ENCODE measurements at regions not wholly inside any gene's neighbourhood (a gene's known extent, or its start where the extent isn't known, plus 50 kb on each side); places are given as distances from the start of the nearest gene placed in this dataset.

DNA sequence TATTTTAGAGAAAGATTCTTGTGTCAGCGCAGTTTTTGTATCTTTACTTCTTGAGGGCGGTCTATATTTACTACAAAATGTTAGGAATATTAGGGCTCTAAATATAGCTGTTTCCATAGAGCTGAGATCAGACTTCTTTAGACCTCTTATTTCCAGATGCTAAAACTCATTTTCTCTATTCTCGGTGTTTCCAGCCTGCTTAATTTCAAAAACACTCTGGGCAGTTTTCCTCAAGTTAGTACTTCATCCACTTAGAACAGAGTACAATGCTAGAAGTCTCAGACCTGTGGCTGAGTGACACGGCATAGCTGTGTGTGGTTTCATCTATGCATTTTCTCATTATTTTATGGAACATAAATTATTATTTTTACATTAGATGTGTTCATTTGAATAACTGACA is 346.6 kb downstream of the PABPC4L start:
- no peak for DNase-seq (ENCODE audit: extremely low read depth, low read depth)
- TF ChIP-seq, protein P1, sequence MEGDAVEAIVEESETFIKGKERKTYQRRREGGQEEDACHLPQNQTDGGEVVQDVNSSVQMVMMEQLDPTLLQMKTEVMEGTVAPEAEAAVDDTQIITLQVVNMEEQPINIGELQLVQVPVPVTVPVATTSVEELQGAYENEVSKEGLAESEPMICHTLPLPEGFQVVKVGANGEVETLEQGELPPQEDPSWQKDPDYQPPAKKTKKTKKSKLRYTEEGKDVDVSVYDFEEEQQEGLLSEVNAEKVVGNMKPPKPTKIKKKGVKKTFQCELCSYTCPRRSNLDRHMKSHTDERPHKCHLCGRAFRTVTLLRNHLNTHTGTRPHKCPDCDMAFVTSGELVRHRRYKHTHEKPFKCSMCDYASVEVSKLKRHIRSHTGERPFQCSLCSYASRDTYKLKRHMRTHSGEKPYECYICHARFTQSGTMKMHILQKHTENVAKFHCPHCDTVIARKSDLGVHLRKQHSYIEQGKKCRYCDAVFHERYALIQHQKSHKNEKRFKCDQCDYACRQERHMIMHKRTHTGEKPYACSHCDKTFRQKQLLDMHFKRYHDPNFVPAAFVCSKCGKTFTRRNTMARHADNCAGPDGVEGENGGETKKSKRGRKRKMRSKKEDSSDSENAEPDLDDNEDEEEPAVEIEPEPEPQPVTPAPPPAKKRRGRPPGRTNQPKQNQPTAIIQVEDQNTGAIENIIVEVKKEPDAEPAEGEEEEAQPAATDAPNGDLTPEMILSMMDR (IDR thresholded peaks at IDR 0.05; ENCODE audit: low read depth, low read length), result no peak

DNA sequence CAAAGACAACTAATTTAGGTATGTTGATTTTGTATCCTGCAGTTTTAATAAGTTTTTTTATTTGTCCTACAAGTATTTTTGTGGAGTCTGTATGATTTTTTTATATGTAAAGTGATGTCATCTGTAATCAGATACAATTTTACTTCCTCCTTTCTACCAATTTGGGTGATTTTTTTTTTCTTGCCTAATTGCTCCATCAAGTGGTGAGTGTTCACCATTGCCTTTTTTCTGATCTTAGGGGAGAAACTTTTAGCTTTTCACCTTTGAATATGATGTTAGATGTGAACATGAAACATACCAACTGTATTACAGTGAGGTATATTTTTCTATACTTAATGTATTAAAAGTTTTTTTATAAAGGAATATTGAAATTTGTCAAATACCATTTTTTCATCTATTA is 362.3 kb downstream of the PABPC4L start:
- TF ChIP-seq, protein P1 (IDR thresholded peaks at IDR 0.05; ENCODE audit: low read depth, low read length), result no peak
- no peak for DNase-seq (ENCODE audit: extremely low read depth, low read depth)

DNA sequence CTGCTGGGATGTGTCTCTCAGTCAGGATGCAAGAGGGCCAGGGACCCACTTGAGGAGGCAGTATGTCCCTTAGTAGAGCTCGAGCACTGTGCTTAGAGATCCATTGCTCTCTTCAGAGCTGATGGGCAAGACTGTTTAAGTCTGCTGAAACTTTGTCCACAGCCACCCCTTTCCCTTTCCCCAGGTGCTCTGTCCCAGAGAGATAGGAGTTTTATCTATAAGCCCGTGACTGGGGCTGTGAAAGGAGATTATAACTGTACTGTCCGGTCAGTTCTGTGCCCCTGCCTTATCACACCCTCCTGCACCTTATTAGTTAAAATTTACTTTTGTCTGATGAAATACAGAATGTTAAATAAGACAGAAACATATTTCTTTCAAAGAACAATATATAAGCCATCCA is 378.4 kb downstream of the PABPC4L start:
- DNase-seq (ENCODE audit: extremely low read depth, low read depth), result no peak
- TF ChIP-seq, protein P1 (IDR thresholded peaks at IDR 0.05; ENCODE audit: low read depth, low read length), result no peak

DNA sequence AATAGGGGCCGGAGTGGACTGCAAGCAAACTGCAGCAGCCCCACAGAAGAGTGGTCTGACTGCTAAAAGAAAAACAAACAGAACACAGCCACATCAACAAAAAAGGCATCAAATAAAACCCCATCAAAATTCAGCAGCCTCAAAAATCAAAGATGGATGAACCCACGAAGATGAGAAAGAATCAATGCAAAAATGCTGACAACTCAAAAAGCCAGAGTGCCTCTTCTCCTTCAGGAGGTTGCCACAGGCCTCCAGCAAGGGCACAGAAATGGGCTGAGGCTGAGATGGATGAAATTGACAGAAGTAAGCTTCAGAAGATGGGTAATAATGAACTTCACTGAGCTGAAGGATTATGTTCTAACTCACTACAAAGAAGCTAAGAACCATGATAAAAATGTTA is 388.6 kb downstream of the PABPC4L start:
- TF ChIP-seq, protein P1 (IDR thresholded peaks at IDR 0.05; ENCODE audit: low read depth, low read length), result no peak
- no peak for DNase-seq (ENCODE audit: extremely low read depth, low read depth)

DNA sequence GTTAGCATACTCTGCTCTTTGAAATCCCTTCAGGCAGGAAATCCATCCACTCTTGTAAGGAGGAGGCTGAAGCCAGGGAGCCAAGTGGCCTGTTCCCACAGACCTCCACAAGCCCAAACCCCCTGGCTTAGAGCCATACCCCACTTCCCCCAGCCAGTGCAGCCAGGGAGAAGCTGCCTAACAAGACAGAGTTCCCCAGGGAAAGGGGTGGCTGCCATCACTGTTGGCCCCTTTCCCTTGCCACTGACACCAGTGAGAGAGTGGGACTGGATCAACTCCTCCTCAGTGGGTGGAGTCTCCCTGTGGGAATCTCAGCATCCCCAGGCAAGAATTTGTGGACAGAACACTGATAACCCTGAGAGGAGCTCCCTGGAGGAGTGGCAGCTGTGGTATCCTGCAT is 389.4 kb downstream of the PABPC4L start:
- DNase-seq (ENCODE audit: extremely low read depth, low read depth), result no peak

DNA sequence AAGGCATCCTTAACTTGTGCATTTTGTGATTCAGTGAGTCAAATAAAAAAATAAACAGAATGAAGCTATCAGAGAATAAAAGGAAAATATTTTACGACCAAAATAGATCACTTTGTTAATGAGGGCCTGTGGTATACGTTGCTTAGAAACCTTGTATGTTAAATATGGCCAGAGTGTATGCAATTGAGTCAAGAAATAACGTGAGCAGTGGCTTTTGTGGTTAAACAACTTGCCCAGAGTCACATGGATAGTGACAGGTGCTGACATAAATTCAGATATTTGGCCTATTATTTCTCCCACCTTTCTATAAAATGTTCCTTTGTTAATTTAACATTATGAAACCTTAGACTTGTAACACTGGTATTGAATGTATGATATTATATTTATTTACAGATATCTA is 393.4 kb downstream of the PABPC4L start:
- DNase-seq (ENCODE audit: extremely low read depth, low read depth), result no peak
- TF ChIP-seq, protein P1 (IDR thresholded peaks at IDR 0.05; ENCODE audit: low read depth, low read length), result no peak

More for the DNA sequence above, 389.4 kb downstream of the PABPC4L start:
- TF ChIP-seq, protein P1 (IDR thresholded peaks at IDR 0.05; ENCODE audit: low read depth, low read length), result no peak

DNA sequence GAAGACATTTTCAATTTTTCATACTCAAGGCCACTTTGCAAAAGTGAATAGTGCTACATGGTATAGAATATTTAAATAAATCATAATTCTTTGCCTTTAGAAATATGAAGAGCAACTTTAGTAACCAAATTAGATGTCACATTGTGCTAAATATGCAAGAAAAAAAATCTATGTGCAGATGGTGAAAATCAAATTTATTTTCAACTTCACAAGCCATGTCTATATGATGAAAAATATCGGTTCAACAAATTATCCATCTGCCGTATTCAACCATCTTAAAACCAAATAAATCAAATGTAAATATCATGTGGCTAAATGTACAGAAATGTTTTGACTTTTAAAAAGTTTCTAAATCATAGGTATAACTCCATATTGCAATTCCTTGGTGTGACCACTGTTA is 398.2 kb downstream of the PABPC4L start:
- DNase-seq (ENCODE audit: extremely low read depth, low read depth), result no peak
- TF ChIP-seq, protein P1 (IDR thresholded peaks at IDR 0.05; ENCODE audit: low read depth, low read length), result no peak
